Activated B cell treated with CpG ODN at 0.5 μM for 24 hours (primary cell): ENCODE measurements at regions not wholly inside any gene's neighbourhood (a gene's known extent, or its start where the extent isn't known, plus 50 kb on each side); places are given as distances from the start of the nearest gene placed in this dataset.

Experiments used
- ATAC-seq: fragments of 200-7000 bp; cut with Tn5 transposase; one replicate; pipeline ENCODE4 v1.10.0; 2021; ENCODE audit warnings: low read depth, mild to moderate bottlenecking, moderate library complexity
- CTCF ChIA-PET: fragments of 350-600 bp; sonication (Branson Sonifier 250); formaldehyde crosslinking; loops from one replicate; lab custom pipeline; 2021; ENCODE audit warnings: antibody characterized with exemption; lab: Charles Lee
- POLR2A ChIA-PET: fragments of 350-600 bp; sonication (Branson Sonifier 250); formaldehyde crosslinking; loops from one replicate; lab custom pipeline; 2021; ENCODE audit warnings: antibody characterized with exemption; lab: Charles Lee
- DNase-seq: peaks from one replicate; pipeline ENCODE4 v3.0.0; 2022
- H3K27ac Mint-ChIP-seq: one replicate; pipeline ENCODE4 v1.8.0; 2020; ENCODE audit warnings: mixed read lengths
- H3K27me3 Mint-ChIP-seq: one replicate; pipeline ENCODE4 v1.8.0; 2021; ENCODE audit warnings: mixed read lengths
- H3K36me3 Mint-ChIP-seq: one replicate; pipeline ENCODE4 v1.8.0; 2021; ENCODE audit warnings: low read depth, mixed read lengths
- H3K4me1 Mint-ChIP-seq: one replicate; pipeline ENCODE4 v1.8.0; 2021; ENCODE audit warnings: mixed read lengths
- H3K4me3 Mint-ChIP-seq: one replicate; pipeline ENCODE4 v1.8.0; 2020; ENCODE audit warnings: mild to moderate bottlenecking, mixed read lengths
- H3K9me3 Mint-ChIP-seq: one replicate; pipeline ENCODE4 v1.8.0; 2020; ENCODE audit warnings: mixed read lengths
- CTCF ChIP-seq: fragments of 200-600 bp; IDR thresholded peaks from one replicate; pipeline ENCODE4 v1.8.0; 2022; ENCODE audit warnings: antibody characterized with exemption, mild to moderate bottlenecking
- intact Hi-C: fragments of 100-400 bp; cut with micrococcal nuclease; formaldehyde crosslinking; loops from one replicate; pipeline ENCODE4 v1.15.1; 2024

- ATAC-seq, result no peak
- Mint-ChIP-seq H3K4me3 (no peak overlapping the region), H3K9me3 (no peaks in the 10 kb centered on the region), H3K27me3 (no peaks in the 10 kb centered on the region), H3K36me3 (no peaks in the 10 kb centered on the region), H3K27ac (no peak overlapping the region), H3K4me1 (no peaks in the 10 kb centered on the region)
- intact Hi-C loops, result no loop called here
- DNase-seq, result no peak
- ChIA-PET CTCF (no interaction called here), POLR2A (no interaction called here)
- TF ChIP-seq CTCF, result no peak
These were observed 217.7 kb downstream of the HAO1 start for GRCh38 chr20:7722564-7722963.

- ATAC-seq (no peak), DNase-seq (no peak)
- CTCF ChIA-PET, result no interaction called here
- no peak for TF ChIP-seq CTCF
- Mint-ChIP-seq H3K4me1 (no peaks in the 10 kb centered on the region), H3K36me3 (no peaks in the 10 kb centered on the region), H3K4me3 (no peak overlapping the region), H3K27me3 (no peaks in the 10 kb centered on the region), H3K27ac (no peak overlapping the region), H3K9me3 (no peaks in the 10 kb centered on the region)
- POLR2A ChIA-PET, result no interaction called here
- intact Hi-C loops, result no loop called here
These were observed 217.0 kb downstream of the HAO1 start for GRCh38 chr20:7723284-7723683.

- H3K4me1 Mint-ChIP-seq, result no peaks in the 10 kb centered on the region
These were observed 211.9 kb downstream of the HAO1 start for GRCh38 chr20:7728338-7728737.

GRCh38 chr20:7734216-7734615, 206.0 kb downstream of the HAO1 start:
- Mint-ChIP-seq H3K4me1 (no peaks in the 10 kb centered on the region), H3K27me3 (no peaks in the 10 kb centered on the region), H3K36me3 (no peaks in the 10 kb centered on the region), H3K9me3 (no peaks in the 10 kb centered on the region), H3K27ac (no peak overlapping the region), H3K4me3 (no peak overlapping the region)
- ChIA-PET CTCF (no interaction called here), POLR2A (no interaction called here)
- no peak for DNase-seq
- TF ChIP-seq CTCF, result no peak
- intact Hi-C loops, result no loop called here
- no peak for ATAC-seq

More at GRCh38 chr20:7728338-7728737, 211.9 kb downstream of the HAO1 start:
- ChIA-PET POLR2A (no interaction called here), CTCF (no interaction called here)
- Mint-ChIP-seq H3K27me3 (no peaks in the 10 kb centered on the region), H3K4me3 (no peak overlapping the region), H3K9me3 (no peaks in the 10 kb centered on the region), H3K36me3 (no peaks in the 10 kb centered on the region), H3K27ac (no peak overlapping the region)
- intact Hi-C loops, result no loop called here
- DNase-seq, result no peak
- no peak for ATAC-seq
- TF ChIP-seq CTCF, result no peak

GRCh38 chr20:7736336-7736735, 203.9 kb downstream of the HAO1 start:
- ATAC-seq, result no peak
- POLR2A ChIA-PET, result no interaction called here
- intact Hi-C loops, result no loop called here
- CTCF ChIA-PET, result no interaction called here
- no peak for TF ChIP-seq CTCF
- Mint-ChIP-seq H3K9me3 (no peaks in the 10 kb centered on the region), H3K27me3 (no peaks in the 10 kb centered on the region), H3K4me1 (no peaks in the 10 kb centered on the region), H3K36me3 (no peaks in the 10 kb centered on the region), H3K27ac (no peak overlapping the region), H3K4me3 (no peak overlapping the region)
- no peak for DNase-seq
